A549 (cell line): ENCODE measurements at regions not wholly inside any gene's neighbourhood (a gene's known extent, or its start where the extent isn't known, plus 50 kb on each side); places are given as distances from the start of the nearest gene placed in this dataset.
"Not testable (repeated sequence)": the region's sequence is repeated elsewhere in the genome, so short reads cannot be mapped to it uniquely, and the experiment has no call there.

Experiments
- ATAC-seq, 2 experiments: fragments of 200-7000 bp in 1 of 2; fragments of >200 bp in 1 of 2; cut with Nextera tagmentation in 1 of 2; cut with Tn5 transposase in 1 of 2; 3 replicates each; pipeline versions ENCODE4 v1.8.0 to v1.9.1; 2018 to 2020; ENCODE audit warnings: mild to moderate bottlenecking in 1 of 2, moderate library complexity in 1 of 2
- CTCF ChIA-PET: fragments of 300-600 bp; sonication (Branson Sonifier 250); formaldehyde crosslinking; extraction: SDS; loops from one replicate; lab custom pipeline; 2021; ENCODE audit warnings: antibody characterized with exemption, inconsistent platforms; lab: Yijun Ruan, JAX
- POLR2A ChIA-PET: fragments of 350-600 bp; formaldehyde crosslinking; extraction: SDS; loops from one replicate; lab custom pipeline; 2021; ENCODE audit warnings: antibody characterized with exemption, inconsistent platforms; lab: Yijun Ruan, JAX
- DNase-seq, 2 experiments: peaks; one replicate each; pipeline versions ENCODE4 v3.0.0 to v3.0.0-alpha.2; 2011 to 2016; ENCODE audit warnings: low read depth in 1 of 2, low spot score in 1 of 2
- FAIRE-seq: peaks from 2 replicates; lab custom pipeline; 2011; peaks lifted over from hg19 to GRCh38; lab: Jason Lieb, UNC
- H3K27ac ChIP-seq, 2 experiments: fragments of >200 bp; sonication (Bioruptor Twin); formaldehyde crosslinking; 3 replicates each; pipeline ENCODE4 v1.5.1; 2016 to 2017
- H3K4me1 ChIP-seq: fragments of >200 bp; sonication (Bioruptor Twin); formaldehyde crosslinking; 3 replicates; pipeline ENCODE4 v1.6.1; 2016
- H3K4me2 ChIP-seq: fragments of >200 bp; sonication (Bioruptor Twin); formaldehyde crosslinking; 3 replicates; pipeline ENCODE4 v1.6.1; 2016
- H3K4me3 ChIP-seq: fragments of >200 bp; sonication (Bioruptor Twin); formaldehyde crosslinking; 3 replicates; pipeline ENCODE4 v1.5.1; 2016
- H3K9me3 ChIP-seq: fragments of >200 bp; sonication (Bioruptor Twin); formaldehyde crosslinking; 3 replicates; pipeline ENCODE4 v1.6.1; 2016
- ATOH8 ChIP-seq: fragments of 250-450 bp; sonication (Bioruptor Pico); IDR thresholded peaks from 2 replicates; pipeline ENCODE4 v1.5.0; 2020; ENCODE audit warnings: low read depth, mild to moderate bottlenecking, moderate library complexity
- CBX2 ChIP-seq: fragments of 200-600 bp; sonication (generic); IDR thresholded peaks from 2 replicates; pipeline ENCODE4 v1.6.1; 2016; ENCODE audit warnings: low read depth, mild to moderate bottlenecking, borderline replicate concordance
- E2F6 ChIP-seq: IDR thresholded peaks from 2 replicates; pipeline ENCODE4 v1.6.1; 2012; ENCODE audit warnings: low read depth, borderline replicate concordance
- EP300 ChIP-seq, 2 experiments: fragments of >200 bp; sonication (Bioruptor Twin); formaldehyde crosslinking; IDR thresholded peaks; 2 replicates in 1 of 2; 3 replicates in 1 of 2; pipeline ENCODE4 v1.6.1; 2016 to 2017
- HDAC2 ChIP-seq: fragments of 200-600 bp; sonication (generic); IDR thresholded peaks from 2 replicates; pipeline ENCODE4 v1.6.1; 2016
- HES2 ChIP-seq: fragments of >200 bp; sonication (Bioruptor Twin); formaldehyde crosslinking; IDR thresholded peaks from 2 replicates; pipeline ENCODE4 v1.6.1; 2016
- HEYL ChIP-seq: fragments of 250-450 bp; sonication (Bioruptor Pico); IDR thresholded peaks from 2 replicates; pipeline ENCODE4 v1.8.0; 2021; ENCODE audit warnings: mild to moderate bottlenecking, moderate library complexity
- HOXA7 ChIP-seq: fragments of 250-450 bp; sonication (Bioruptor Pico); IDR thresholded peaks from 2 replicates; pipeline ENCODE4 v1.5.0; 2020; ENCODE audit warnings: mild to moderate bottlenecking, moderate library complexity
- HOXB13 ChIP-seq: fragments of 250-450 bp; sonication (Bioruptor Pico); IDR thresholded peaks from 2 replicates; pipeline ENCODE4 v1.5.0; 2020; ENCODE audit warnings: low read depth, mild to moderate bottlenecking, moderate library complexity
- MAZ ChIP-seq: fragments of 150-350 bp; IDR thresholded peaks from 2 replicates; pipeline ENCODE4 v1.6.1; 2014; ENCODE audit warnings: antibody characterized with exemption, low read depth, low read length, borderline replicate concordance
- MYC ChIP-seq: IDR thresholded peaks from 2 replicates; pipeline ENCODE4 v1.6.1; 2012; ENCODE audit warnings: mild to moderate bottlenecking, inconsistent platforms, low read length, improper control_type of control experiment, borderline replicate concordance
- RAD21 ChIP-seq, 2 experiments: fragments of >200 bp in 1 of 2; sonication (Bioruptor Twin) in 1 of 2; formaldehyde crosslinking in 1 of 2; IDR thresholded peaks in 1 of 2; conservative IDR thresholded peaks in 1 of 2; 2 replicates in 1 of 2; 3 replicates in 1 of 2; pipeline ENCODE4 v1.6.1; 2012 to 2018; ENCODE audit warnings: inconsistent platforms in 1 of 2
- RFX5 ChIP-seq: fragments of 450-650 bp; IDR thresholded peaks from 2 replicates; pipeline ENCODE4 v1.7.1; 2014; ENCODE audit warnings: antibody characterized with exemption, mild to moderate bottlenecking, moderate library complexity
- WGBS: methylation state at CpG from one replicate; pipeline ENCODE4 v1.1.6; 2017; ENCODE audit errors: missing lambda C conversion rate; 5-methylcytosine and 5-hydroxymethylcytosine counted together
- TF ChIP-seq, protein P1 (sequence below): fragments of 250-450 bp; sonication (Bioruptor Pico); IDR thresholded peaks from 2 replicates; pipeline ENCODE4 v1.5.0; 2021; ENCODE audit warnings: mild to moderate bottlenecking, moderate library complexity, borderline replicate concordance
- TF ChIP-seq, protein P2 (sequence below): fragments of 200-600 bp; sonication (generic); IDR thresholded peaks from 2 replicates; pipeline ENCODE4 v1.6.1; 2016; ENCODE audit warnings: antibody characterized with exemption, mild to moderate bottlenecking, moderate library complexity

- CTCF ChIA-PET: no interaction called here
- WGBS: 60% methylated on average over 5 of the region's 5 CpGs
- H3K9me3 ChIP-seq: no peaks in the 10 kb centered on the region
- H3K4me3 ChIP-seq: no peak overlapping the region
- no peaks in the 10 kb centered on the region for H3K4me1 ChIP-seq
- no peak overlapping the region for H3K4me2 ChIP-seq
- TF ChIP-seq, protein P1, sequence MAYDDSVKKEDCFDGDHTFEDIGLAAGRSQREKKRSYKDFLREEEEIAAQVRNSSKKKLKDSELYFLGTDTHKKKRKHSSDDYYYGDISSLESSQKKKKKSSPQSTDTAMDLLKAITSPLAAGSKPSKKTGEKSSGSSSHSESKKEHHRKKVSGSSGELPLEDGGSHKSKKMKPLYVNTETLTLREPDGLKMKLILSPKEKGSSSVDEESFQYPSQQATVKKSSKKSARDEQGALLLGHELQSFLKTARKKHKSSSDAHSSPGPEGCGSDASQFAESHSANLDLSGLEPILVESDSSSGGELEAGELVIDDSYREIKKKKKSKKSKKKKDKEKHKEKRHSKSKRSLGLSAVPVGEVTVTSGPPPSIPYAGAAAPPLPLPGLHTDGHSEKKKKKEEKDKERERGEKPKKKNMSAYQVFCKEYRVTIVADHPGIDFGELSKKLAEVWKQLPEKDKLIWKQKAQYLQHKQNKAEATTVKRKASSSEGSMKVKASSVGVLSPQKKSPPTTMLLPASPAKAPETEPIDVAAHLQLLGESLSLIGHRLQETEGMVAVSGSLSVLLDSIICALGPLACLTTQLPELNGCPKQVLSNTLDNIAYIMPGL (CRISPR knock-in tag): no peak
- no peak for TF ChIP-seq HDAC2
- TF ChIP-seq E2F6: no peak
- TF ChIP-seq RFX5: no peak
- TF ChIP-seq CBX2: no peak
- TF ChIP-seq MAZ: no peak
- TF ChIP-seq HEYL: no peak
- TF ChIP-seq, all 56 proteins: peak for 0
- no peak overlapping the region for H3K27ac ChIP-seq
- no peak for FAIRE-seq
- ATAC-seq: no peak
- DNase-seq: no peak
- POLR2A ChIA-PET: no interaction called here
These were observed 92.3 kb upstream of the PHACTR1 start for GRCh38 chr6:12624142-12624837.

DNA sequence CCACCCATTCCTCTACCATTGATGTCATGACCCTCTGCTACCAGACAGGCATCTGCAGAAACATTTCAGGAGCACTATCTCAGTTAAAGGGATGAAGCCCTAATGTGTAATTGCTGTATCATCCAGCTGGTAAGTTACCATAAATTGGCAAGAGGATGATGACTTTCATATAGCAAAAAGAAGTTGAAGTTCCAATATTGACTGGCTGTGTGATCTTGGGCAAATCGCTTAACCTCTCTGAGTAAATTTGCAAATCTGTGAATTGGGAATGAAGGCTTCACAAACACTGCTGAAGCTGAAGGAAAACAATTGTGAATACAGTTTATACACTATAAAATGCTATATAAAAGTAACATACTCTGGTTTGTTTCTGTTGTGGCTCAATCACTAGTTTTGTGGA is 89.5 kb upstream of the PHACTR1 start:
- ATAC-seq: no peak
- DNase-seq: no peak
- TF ChIP-seq ATOH8 (CRISPR knock-in tag): no peak
- TF ChIP-seq RAD21 (conservative IDR thresholded peaks at IDR 0.05 in 1 of 2, IDR thresholded peaks at IDR 0.05 in 1 of 2): no peak
- TF ChIP-seq HES2: no peak
- TF ChIP-seq MYC: no peak
- H3K27ac ChIP-seq: no peak overlapping the region
- no peaks in the 10 kb centered on the region for H3K9me3 ChIP-seq
- H3K4me2 ChIP-seq: no peak overlapping the region
- 100% methylated on average over 1 of the region's 1 CpG for WGBS
- H3K4me1 ChIP-seq: no peaks in the 10 kb centered on the region
- ChIA-PET CTCF (interaction anchor here (0.8 kb wide), 1 partner anchor 265 kb away, joined by 3 read pairs; no protein-coding TSS in a partner anchor), POLR2A (no interaction called here)
- FAIRE-seq: no peak
- H3K4me3 ChIP-seq: no peak overlapping the region

DNA sequence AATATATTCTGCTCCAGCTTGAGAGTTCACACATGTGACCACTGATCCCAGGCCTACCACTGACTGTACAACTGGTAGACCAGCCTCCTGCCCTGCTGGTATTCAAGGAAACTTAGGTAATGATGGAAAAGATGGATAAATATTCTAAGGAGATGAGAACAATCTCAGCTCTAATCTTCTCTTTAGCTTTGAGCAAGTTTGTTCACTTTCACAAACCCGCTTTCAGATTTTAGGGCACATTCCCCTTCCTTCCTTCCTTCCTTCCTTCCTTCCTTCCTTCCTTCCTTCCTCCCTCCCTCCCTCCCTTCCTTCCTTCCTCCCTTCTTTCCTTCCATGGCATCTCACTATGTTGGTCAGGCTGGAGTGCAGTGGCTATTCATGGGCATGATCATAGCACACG is 88.2 kb upstream of the PHACTR1 start:
- Histone ChIP-seq H3K4me1 (no peaks in the 10 kb centered on the region), H3K9me3 (no peaks in the 10 kb centered on the region), H3K27ac (no peak overlapping the region), H3K4me2 (no peak overlapping the region), H3K4me3 (no peak overlapping the region)
- POLR2A ChIA-PET: no interaction called here
- WGBS: 97% methylated on average over 2 of the region's 2 CpGs
- TF ChIP-seq, protein P2, sequence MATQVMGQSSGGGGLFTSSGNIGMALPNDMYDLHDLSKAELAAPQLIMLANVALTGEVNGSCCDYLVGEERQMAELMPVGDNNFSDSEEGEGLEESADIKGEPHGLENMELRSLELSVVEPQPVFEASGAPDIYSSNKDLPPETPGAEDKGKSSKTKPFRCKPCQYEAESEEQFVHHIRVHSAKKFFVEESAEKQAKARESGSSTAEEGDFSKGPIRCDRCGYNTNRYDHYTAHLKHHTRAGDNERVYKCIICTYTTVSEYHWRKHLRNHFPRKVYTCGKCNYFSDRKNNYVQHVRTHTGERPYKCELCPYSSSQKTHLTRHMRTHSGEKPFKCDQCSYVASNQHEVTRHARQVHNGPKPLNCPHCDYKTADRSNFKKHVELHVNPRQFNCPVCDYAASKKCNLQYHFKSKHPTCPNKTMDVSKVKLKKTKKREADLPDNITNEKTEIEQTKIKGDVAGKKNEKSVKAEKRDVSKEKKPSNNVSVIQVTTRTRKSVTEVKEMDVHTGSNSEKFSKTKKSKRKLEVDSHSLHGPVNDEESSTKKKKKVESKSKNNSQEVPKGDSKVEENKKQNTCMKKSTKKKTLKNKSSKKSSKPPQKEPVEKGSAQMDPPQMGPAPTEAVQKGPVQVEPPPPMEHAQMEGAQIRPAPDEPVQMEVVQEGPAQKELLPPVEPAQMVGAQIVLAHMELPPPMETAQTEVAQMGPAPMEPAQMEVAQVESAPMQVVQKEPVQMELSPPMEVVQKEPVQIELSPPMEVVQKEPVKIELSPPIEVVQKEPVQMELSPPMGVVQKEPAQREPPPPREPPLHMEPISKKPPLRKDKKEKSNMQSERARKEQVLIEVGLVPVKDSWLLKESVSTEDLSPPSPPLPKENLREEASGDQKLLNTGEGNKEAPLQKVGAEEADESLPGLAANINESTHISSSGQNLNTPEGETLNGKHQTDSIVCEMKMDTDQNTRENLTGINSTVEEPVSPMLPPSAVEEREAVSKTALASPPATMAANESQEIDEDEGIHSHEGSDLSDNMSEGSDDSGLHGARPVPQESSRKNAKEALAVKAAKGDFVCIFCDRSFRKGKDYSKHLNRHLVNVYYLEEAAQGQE: no peak
- no peak for TF ChIP-seq EP300 (IDR thresholded peaks at IDR 0.05)
- TF ChIP-seq HOXA7 (CRISPR knock-in tag): no peak
- no peak for TF ChIP-seq HOXB13
- CTCF ChIA-PET: no interaction called here
- DNase-seq (no peak), FAIRE-seq (no peak), ATAC-seq (no peak)

GRCh38 chr6:12633746-12634145 is 82.8 kb upstream of the PHACTR1 start:
- H3K9me3 ChIP-seq, H3K4me2 ChIP-seq, POLR2A ChIA-PET, H3K27ac ChIP-seq, ATAC-seq, H3K4me3 ChIP-seq, FAIRE-seq, DNase-seq, CTCF ChIA-PET, H3K4me1 ChIP-seq: not testable (repeated sequence)
- WGBS: 63% methylated on average over 1 of the region's 1 CpG
